NB4 (cell line): ENCODE measurements at regions not wholly inside any gene's neighbourhood (a gene's known extent, or its start where the extent isn't known, plus 50 kb on each side); places are given as distances from the start of the nearest gene placed in this dataset.
"Not testable (repeated sequence)": the region's sequence is repeated elsewhere in the genome, so short reads cannot be mapped to it uniquely, and the experiment has no call there.

ENCODE experiments used
- DNase-seq: peaks from one replicate; pipeline ENCODE4 v3.0.0; 2010; ENCODE audit warnings: low read depth
- H3K4me3 ChIP-seq: one replicate; pipeline ENCODE4 v1.5.1; 2011; ENCODE audit warnings: mild to moderate bottlenecking, low read depth, low read length, moderate library complexity
- MYC ChIP-seq: IDR thresholded peaks from 2 replicates; pipeline ENCODE4 v1.6.1; 2011; ENCODE audit warnings: low read depth, low read length
- POLR2A ChIP-seq: IDR thresholded peaks from 2 replicates; pipeline ENCODE4 v1.6.1; 2011; ENCODE audit warnings: mild to moderate bottlenecking; ENCODE audit not compliant: insufficient read length; ENCODE audit errors: extremely low read depth
- TF ChIP-seq, protein P1 (sequence below): IDR thresholded peaks from one replicate; pipeline ENCODE4 v1.5.1; 2012; ENCODE audit warnings: low read depth, low read length
- TF ChIP-seq, protein P2 (sequence below): IDR thresholded peaks from 2 replicates; pipeline ENCODE4 v1.6.1; 2011; ENCODE audit warnings: low read depth, low read length

DNA sequence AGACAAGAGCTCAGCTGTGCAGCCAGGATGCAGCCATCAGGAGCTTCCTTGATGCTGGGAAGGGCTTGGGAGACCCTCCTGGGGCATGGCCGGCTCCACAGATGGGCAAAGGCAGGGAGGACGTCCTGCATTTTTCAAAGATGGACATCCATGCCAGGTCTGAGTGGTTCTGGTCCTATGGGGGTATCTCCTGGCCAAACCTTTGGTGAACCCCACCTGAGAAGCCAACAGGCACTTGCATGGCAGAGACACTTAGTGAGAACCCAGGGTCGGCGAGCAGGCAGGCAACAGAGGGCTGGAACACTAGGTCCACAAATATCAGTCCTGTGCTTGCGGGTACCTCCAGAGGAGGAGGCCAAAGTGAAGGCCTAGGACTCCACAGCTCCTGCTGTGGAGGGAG is 70.0 kb downstream of the KCTD15 start:
- H3K4me3 ChIP-seq, result no peak overlapping the region
- TF ChIP-seq, protein P1, sequence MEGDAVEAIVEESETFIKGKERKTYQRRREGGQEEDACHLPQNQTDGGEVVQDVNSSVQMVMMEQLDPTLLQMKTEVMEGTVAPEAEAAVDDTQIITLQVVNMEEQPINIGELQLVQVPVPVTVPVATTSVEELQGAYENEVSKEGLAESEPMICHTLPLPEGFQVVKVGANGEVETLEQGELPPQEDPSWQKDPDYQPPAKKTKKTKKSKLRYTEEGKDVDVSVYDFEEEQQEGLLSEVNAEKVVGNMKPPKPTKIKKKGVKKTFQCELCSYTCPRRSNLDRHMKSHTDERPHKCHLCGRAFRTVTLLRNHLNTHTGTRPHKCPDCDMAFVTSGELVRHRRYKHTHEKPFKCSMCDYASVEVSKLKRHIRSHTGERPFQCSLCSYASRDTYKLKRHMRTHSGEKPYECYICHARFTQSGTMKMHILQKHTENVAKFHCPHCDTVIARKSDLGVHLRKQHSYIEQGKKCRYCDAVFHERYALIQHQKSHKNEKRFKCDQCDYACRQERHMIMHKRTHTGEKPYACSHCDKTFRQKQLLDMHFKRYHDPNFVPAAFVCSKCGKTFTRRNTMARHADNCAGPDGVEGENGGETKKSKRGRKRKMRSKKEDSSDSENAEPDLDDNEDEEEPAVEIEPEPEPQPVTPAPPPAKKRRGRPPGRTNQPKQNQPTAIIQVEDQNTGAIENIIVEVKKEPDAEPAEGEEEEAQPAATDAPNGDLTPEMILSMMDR, result no peak
- TF ChIP-seq POLR2A (no peak), MYC (no peak)
- TF ChIP-seq, protein P2, sequence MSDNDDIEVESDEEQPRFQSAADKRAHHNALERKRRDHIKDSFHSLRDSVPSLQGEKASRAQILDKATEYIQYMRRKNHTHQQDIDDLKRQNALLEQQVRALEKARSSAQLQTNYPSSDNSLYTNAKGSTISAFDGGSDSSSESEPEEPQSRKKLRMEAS, result no peak
- no peak for DNase-seq

DNA sequence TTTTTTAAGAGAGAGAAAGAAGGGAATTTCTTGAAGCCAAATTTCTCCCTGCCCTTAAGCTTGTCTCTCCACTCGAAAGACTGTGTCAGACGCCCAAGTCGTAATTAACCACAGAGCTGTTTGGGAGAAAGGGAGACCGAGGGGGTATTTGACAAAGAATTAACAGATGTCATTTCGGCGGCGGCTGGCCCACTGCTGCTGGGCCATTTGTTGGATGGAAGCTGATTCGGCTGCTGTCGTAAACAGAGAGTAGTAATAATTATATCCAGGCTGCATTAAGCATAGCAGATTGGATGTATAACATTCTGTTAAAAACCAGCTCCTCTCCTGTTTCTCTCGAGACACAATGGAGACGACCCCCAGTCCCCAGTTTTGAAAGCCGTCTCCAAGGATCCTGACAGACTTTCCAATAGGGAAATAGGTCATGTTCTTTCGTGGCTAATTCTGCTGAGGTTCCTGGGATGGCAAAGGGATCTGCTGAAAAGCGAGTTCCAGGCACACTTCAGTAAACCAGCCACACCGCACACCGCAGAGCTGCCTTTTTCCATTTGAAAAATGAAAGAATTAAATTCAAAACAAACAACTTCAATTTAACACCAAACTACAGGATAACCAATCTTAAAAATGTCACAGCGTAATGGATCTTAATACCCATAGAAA is 71.5 kb downstream of the KCTD15 start:
- no peak for DNase-seq
- TF ChIP-seq POLR2A (no peak), MYC (no peak)
- TF ChIP-seq, protein P2, result no peak
- TF ChIP-seq, protein P1, result no peak

DNA sequence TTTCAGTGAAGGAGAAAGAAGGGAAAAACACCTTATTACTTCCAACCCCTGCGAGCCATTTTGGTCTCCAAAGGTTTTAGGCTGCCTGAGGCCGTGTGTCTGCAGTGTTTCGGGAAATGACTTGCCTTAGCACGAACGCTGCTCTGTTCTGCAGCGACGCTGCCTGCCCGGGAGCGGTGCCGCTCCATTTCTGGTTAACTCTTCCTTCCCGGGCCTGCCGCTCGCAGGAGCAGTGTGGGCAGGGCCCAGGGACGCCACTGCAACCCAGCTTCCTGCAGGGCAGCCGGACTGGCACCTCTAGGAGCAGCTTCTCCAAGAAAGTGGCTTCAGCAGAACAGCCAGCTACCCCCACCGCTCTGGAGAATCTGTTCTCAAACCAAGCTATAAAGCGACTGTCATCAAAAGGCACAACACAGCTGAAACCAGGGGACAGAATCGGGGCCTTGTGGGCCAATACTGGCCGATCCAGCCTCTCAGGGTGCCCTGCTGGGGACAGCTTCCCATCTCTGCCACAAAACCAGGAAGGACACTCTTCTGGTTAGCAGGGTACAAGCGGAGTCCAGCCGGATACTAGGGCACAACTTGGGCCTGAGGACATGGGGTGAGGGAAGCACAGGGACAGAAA is 72.2 kb downstream of the KCTD15 start:
- DNase-seq, result no peak
- no peak overlapping the region for H3K4me3 ChIP-seq

More for the DNA sequence above, 71.5 kb downstream of the KCTD15 start:
- H3K4me3 ChIP-seq, result no peak overlapping the region

DNA sequence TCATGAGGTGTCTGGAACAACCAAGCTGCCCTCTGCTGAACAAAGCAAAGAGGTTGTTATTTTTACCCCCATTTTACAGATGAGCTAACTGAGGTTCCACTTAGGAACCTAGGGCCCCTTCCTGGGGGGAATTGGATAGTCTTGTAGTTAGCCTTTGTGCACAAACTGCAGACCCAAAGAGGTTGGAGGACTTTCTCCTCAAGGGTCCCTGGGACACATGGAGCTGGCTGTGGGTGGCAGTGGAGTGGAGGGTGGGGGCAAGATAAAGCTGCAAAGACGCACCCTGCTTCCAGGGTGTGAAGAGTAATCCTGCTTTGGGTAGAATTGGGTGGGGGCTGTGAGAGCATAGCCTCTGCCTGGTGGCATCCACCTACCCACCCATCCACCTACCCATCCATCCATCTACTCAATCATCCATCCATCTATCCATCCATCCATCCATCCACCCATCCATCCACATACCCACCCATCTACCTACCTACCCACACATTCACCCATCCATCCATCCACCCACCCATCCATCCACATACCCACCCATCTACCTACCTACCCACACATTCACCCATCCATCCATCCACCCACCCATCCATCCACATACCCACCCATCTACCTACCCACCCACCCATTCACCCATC is 73.7 kb downstream of the KCTD15 start:
- H3K4me3 ChIP-seq, DNase-seq: not testable (repeated sequence)

More for the DNA sequence above, 72.2 kb downstream of the KCTD15 start:
- TF ChIP-seq POLR2A (no peak), MYC (no peak)
- TF ChIP-seq, protein P2, result no peak
- TF ChIP-seq, protein P1, result no peak

DNA sequence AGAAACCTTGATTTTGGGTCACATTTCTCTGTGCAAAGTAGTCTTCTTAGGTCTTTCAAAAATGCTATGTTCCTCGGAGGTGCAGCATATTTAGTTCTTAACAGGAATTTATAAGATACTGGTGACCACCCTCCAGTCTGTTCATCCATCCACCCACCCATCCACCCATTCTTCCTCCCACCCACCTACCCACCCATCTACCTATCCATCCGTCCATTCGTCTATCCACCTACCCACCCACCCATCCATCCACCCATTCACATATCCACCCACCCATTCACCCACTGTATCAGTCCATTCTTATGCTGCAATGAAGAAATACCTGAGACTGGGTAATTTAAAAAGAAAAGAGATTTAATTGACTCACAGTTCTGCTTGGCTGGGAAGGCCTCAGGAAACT is 74.9 kb downstream of the KCTD15 start:
- H3K4me3 ChIP-seq, result no peak overlapping the region
- DNase-seq, result no peak
- TF ChIP-seq, protein P1, result no peak
- TF ChIP-seq, protein P2, result no peak
- no peak for TF ChIP-seq MYC
